ENCODE measurements at regions not wholly inside any gene's neighbourhood (a gene's known extent, or its start where the extent isn't known, plus 50 kb on each side); places are given as distances from the start of the nearest gene placed in this dataset.
"Not testable (repeated sequence)": the region's sequence is repeated elsewhere in the genome, so short reads cannot be mapped to it uniquely, and the experiment has no call there.

DNA sequence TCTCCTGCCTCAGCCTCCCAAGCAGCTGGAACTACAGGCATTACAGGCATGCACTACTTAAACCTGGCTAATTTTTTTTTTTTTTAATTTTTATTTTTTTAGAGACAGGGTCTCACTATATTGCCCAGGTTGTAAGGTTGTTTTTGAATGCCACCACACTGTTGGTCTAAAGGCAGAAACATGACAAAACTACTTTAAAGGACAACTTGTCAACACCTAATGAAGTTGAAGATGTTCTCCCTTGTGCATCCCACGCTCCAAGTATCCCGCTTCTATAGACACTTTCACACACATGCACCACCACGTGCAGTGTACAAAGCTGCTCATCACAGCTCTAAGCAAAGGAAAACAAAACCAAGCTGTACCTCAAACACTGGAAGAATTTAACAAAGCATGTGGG is 226.4 kb downstream of the FGFR2 start:
- no peak for DNase-seq (ENCODE audit: low spot score)
- in situ Hi-C loops (cut with MboI; ENCODE audit: low pct_unique_long_range_greater_than_20kb, low sequenced_read_pairs, unreplicated experiment) = no loop called here
- TF ChIP-seq, protein P1, sequence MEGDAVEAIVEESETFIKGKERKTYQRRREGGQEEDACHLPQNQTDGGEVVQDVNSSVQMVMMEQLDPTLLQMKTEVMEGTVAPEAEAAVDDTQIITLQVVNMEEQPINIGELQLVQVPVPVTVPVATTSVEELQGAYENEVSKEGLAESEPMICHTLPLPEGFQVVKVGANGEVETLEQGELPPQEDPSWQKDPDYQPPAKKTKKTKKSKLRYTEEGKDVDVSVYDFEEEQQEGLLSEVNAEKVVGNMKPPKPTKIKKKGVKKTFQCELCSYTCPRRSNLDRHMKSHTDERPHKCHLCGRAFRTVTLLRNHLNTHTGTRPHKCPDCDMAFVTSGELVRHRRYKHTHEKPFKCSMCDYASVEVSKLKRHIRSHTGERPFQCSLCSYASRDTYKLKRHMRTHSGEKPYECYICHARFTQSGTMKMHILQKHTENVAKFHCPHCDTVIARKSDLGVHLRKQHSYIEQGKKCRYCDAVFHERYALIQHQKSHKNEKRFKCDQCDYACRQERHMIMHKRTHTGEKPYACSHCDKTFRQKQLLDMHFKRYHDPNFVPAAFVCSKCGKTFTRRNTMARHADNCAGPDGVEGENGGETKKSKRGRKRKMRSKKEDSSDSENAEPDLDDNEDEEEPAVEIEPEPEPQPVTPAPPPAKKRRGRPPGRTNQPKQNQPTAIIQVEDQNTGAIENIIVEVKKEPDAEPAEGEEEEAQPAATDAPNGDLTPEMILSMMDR (IDR thresholded peaks at IDR 0.05; ENCODE audit: extremely low read depth, insufficient read depth, missing control alignments) = no peak

DNA sequence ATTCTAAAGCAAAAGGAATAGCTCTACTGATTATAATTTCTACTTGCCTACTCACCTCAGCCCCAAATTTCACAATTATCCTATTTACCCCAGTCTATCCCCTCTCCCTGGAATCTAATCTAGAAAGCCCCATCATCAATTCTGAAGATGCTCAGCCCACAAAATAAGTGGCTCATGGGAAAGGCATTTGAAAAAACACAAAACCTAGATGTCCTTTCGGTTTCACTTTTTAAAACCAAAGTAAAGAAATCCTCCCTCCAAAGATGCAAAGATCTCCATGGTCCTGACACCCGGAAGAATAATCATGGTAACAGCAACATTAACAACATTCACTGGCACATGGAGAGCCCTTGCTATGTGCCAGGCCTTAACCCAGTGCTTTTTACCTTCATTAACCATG is 224.8 kb downstream of the FGFR2 start:
- TF ChIP-seq, protein P1 (IDR thresholded peaks at IDR 0.05; ENCODE audit: extremely low read depth, insufficient read depth, missing control alignments) = no peak
- DNase-seq (ENCODE audit: low spot score) = no peak
- in situ Hi-C loops (cut with MboI; ENCODE audit: low pct_unique_long_range_greater_than_20kb, low sequenced_read_pairs, unreplicated experiment) = no loop called here

DNA sequence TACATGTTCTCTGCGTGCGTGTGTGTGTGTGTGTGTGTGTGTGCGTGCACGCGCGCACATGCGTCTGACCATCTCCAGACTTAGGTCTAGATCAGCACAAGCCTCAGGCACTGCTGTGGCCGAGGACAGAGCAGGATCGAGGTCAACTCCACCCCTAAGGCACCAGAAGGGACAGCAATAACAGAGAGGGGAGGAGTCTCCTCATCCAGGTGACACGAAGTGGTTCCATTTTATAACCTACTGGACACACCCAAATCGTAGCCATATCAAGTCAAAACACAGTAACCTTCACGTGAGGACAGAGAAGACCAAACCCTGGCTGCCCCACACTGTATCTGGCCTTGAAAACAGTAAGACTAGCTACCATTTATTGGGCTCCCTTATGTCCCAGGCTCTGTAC is 224.1 kb downstream of the FGFR2 start:
- no peak for DNase-seq (ENCODE audit: low spot score)
- in situ Hi-C loops (cut with MboI; ENCODE audit: low pct_unique_long_range_greater_than_20kb, low sequenced_read_pairs, unreplicated experiment) = no loop called here
- TF ChIP-seq, protein P1 (IDR thresholded peaks at IDR 0.05; ENCODE audit: extremely low read depth, insufficient read depth, missing control alignments) = no peak

DNA sequence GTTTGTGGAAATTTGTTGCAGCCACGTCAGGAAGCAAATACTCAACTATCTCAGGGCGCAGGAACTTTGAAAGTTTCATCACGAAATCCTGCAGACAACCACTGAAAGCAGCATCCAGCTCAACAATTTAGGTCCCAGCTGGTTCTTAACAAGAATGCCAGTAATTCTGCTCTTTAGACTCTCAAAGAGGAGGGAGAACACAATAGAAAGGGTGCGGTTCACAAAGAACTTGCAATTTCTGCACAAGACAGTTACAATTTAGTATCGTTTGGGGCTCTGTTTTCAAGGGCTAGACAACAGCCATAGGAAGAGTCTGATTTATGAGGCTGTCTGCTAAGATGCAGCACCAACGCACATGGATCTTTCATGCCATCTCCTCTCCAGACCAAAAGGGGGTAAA is 223.1 kb downstream of the FGFR2 start:
- DNase-seq (ENCODE audit: low spot score) = no peak
- in situ Hi-C loops (cut with MboI; ENCODE audit: low pct_unique_long_range_greater_than_20kb, low sequenced_read_pairs, unreplicated experiment) = no loop called here
- TF ChIP-seq, protein P1 (IDR thresholded peaks at IDR 0.05; ENCODE audit: extremely low read depth, insufficient read depth, missing control alignments) = no peak

DNA sequence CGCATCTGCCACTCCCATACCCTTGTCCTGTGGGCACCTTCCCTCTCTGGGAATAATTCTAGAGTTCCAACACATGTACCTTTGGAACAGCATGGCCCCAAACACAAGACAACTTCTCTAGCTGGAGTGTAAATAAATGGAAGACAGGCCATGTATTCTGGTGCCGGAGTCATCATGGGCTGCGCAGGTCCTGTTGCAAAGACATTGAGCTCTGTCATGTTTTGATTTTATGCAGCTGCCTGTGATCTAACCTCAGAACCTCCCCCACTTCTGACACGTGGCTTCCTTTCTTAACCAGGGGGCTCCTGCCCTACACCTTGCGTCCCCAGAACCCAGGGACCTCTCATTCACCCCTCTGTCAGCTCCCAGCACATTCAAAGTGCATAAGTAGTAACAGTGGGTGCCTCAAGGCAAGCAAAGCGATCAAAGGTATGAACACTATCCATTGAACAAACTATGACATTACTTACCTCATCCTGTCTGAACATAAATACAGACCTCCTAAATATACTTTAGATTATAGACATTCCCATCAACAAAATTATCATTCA is 219.9 kb downstream of the FGFR2 start:
- in situ Hi-C loops (cut with MboI; ENCODE audit: low pct_unique_long_range_greater_than_20kb, low sequenced_read_pairs, unreplicated experiment) = no loop called here
- TF ChIP-seq, protein P1 (IDR thresholded peaks at IDR 0.05; ENCODE audit: extremely low read depth, insufficient read depth, missing control alignments) = no peak
- DNase-seq (ENCODE audit: low spot score) = no peak

DNA sequence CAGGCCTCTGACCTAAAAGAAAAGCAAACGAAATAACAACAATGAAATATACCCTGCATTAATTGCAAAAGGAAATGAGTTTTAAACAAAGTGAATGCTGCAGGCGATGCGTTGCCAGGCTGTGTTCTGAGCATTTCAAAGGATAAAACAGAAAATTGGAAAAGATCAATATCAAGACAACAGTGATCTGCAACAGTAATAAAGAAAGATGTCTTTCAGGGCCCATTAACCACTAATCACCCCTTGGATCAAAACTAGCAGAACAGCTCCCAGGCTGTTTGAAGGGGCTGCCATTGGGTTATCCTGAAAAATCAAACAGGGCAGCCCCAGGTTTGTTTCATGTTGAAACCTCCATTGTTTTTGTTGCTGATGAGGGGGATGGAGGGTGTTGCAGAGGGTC is 219.2 kb downstream of the FGFR2 start:
- in situ Hi-C loops (cut with MboI; ENCODE audit: low pct_unique_long_range_greater_than_20kb, low sequenced_read_pairs, unreplicated experiment) = no loop called here
- no peak for DNase-seq (ENCODE audit: low spot score)
- TF ChIP-seq, protein P1 (IDR thresholded peaks at IDR 0.05; ENCODE audit: extremely low read depth, insufficient read depth, missing control alignments) = no peak

DNA sequence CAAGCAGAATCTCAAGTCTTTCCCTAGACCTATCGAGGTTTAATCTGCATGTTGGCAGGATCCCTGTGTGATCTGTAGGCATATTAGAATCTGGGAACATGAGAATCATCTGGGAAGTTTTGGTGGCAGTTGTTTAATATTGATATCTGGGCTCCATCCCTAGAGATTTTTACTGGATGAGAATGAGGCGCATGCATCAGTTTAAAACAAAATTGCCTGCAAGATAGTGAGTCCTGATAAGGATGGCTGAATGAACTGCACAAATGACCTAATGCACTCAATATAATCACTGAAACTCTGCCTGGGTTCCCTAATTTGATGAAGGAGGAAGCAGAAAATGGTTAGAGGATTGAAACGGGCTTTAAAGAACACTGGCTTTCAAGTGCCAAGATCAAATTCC is 218.0 kb downstream of the FGFR2 start:
- in situ Hi-C loops (cut with MboI; ENCODE audit: low pct_unique_long_range_greater_than_20kb, low sequenced_read_pairs, unreplicated experiment) = no loop called here
- TF ChIP-seq, protein P1 (IDR thresholded peaks at IDR 0.05; ENCODE audit: extremely low read depth, insufficient read depth, missing control alignments) = no peak
- DNase-seq (ENCODE audit: low spot score) = no peak

DNA sequence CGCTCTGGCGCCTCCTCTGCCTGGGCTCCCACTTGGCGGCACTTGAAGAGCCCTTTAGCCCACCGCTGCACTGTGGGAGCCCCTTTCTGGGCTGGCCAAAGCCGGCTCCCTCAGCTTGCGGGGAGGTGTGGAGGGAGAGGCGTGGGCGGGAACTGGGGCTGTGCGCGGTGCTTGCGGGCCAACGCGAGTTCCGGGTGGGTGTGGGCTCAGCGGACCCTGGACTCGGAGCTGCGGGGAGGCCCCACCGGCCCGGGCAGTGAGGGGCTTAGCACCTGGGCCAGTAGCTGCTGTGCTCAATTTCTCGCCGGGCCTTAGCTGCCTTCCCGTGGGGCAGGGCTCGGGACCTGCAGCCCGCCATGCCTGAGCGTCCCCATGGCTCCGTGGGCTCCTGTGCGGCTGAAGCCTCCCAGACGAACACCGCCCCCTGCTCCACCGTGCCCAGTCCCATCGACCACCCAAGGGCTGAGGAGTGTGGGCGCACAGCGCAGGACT is 216.2 kb downstream of the FGFR2 start:
- in situ Hi-C loops (cut with MboI; ENCODE audit: low pct_unique_long_range_greater_than_20kb, low sequenced_read_pairs, unreplicated experiment); DNase-seq (ENCODE audit: low spot score): not testable (repeated sequence)
